HEK293 (cell line): ENCODE measurements at regions not wholly inside any gene's neighbourhood (a gene's known extent, or its start where the extent isn't known, plus 50 kb on each side); places are given as distances from the start of the nearest gene placed in this dataset.

ENCODE experiments used
- CTCF ChIA-PET: fragments of 350-600 bp; formaldehyde crosslinking; extraction: SDS; loops from one replicate; lab custom pipeline; 2021; ENCODE audit warnings: antibody characterized with exemption; lab: Yijun Ruan, JAX
- POLR2A ChIA-PET: fragments of 300-600 bp; formaldehyde crosslinking; extraction: SDS; loops from one replicate; lab custom pipeline; 2020; ENCODE audit warnings: antibody characterized with exemption, inconsistent platforms; lab: Yijun Ruan, JAX
- H3K27ac ChIP-seq: fragments of 200-500 bp; sonication (Bioruptor generic); 2 replicates; pipeline ENCODE4 v1.5.1; 2014; ENCODE audit warnings: low read depth, low read length, control low read depth, inconsistent platforms; ENCODE audit errors: extremely low read depth
- H3K36me3 ChIP-seq, 2 experiments: fragments of 200-500 bp in 1 of 2; sonication (Bioruptor generic) in 1 of 2; 1 replicate in 1 of 2; 2 replicates in 1 of 2; pipeline ENCODE4 v1.5.1; 2014 to 2017; ENCODE audit warnings: inconsistent platforms in 2 of 2, low read length in 2 of 2; ENCODE audit not compliant: control insufficient read depth in 2 of 2, insufficient read depth in 1 of 2
- H3K4me1 ChIP-seq: fragments of 200-500 bp; sonication (Bioruptor generic); 2 replicates; pipeline ENCODE4 v1.5.1; 2014; ENCODE audit warnings: mild to moderate bottlenecking, low read length, inconsistent platforms; ENCODE audit not compliant: control insufficient read depth, insufficient read depth
- H3K4me3 ChIP-seq: 2 replicates; pipeline ENCODE4 v1.5.1; 2011; ENCODE audit warnings: low read depth, mild to moderate bottlenecking, control low read depth, low read length, moderate library complexity
- H3K9me3 ChIP-seq: fragments of 200-500 bp; sonication (Bioruptor generic); 2 replicates; pipeline ENCODE4 v1.5.1; 2014; ENCODE audit warnings: low read depth, low read length, inconsistent platforms; ENCODE audit not compliant: control insufficient read depth, insufficient read depth
- HOXD13 ChIP-seq: sonication (generic); formaldehyde crosslinking; IDR thresholded peaks from 2 replicates; pipeline ENCODE4 v1.8.0; 2022; ENCODE audit warnings: missing genetic modification reagents, borderline replicate concordance
- KLF10 ChIP-seq: fragments of 450-650 bp; IDR thresholded peaks from 2 replicates; pipeline ENCODE4 v1.5.1; 2018; ENCODE audit warnings: missing biosample characterization, mild to moderate bottlenecking, missing genetic modification characterization
- MZF1 ChIP-seq: fragments of 450-650 bp; formaldehyde crosslinking; IDR thresholded peaks from 2 replicates; pipeline ENCODE4 v1.5.1; 2017; ENCODE audit warnings: missing biosample characterization, missing genetic modification characterization, borderline replicate concordance
- ZBTB1 ChIP-seq: fragments of 450-650 bp; formaldehyde crosslinking; IDR thresholded peaks from 2 replicates; pipeline ENCODE4 v1.5.1; 2016; ENCODE audit warnings: missing biosample characterization, missing genetic modification characterization
- ZBTB10 ChIP-seq: fragments of 450-650 bp; formaldehyde crosslinking; IDR thresholded peaks from 2 replicates; pipeline ENCODE4 v1.5.1; 2016; ENCODE audit warnings: missing biosample characterization, missing genetic modification characterization
- ZNF174 ChIP-seq: fragments of 450-650 bp; formaldehyde crosslinking; IDR thresholded peaks from 2 replicates; pipeline ENCODE4 v1.5.0; 2017; ENCODE audit warnings: missing biosample characterization, mild to moderate bottlenecking, missing genetic modification characterization
- ZNF223 ChIP-seq: fragments of 450-650 bp; formaldehyde crosslinking; IDR thresholded peaks from 2 replicates; pipeline ENCODE4 v1.5.1; 2016; ENCODE audit warnings: missing biosample characterization, missing genetic modification characterization
- ZNF248 ChIP-seq: fragments of 450-650 bp; formaldehyde crosslinking; IDR thresholded peaks from 2 replicates; pipeline ENCODE4 v1.5.1; 2017; ENCODE audit warnings: missing biosample characterization, missing genetic modification characterization
- ZNF311 ChIP-seq: fragments of 450-650 bp; formaldehyde crosslinking; IDR thresholded peaks from 2 replicates; pipeline ENCODE4 v1.5.1; 2017; ENCODE audit warnings: missing biosample characterization, missing genetic modification characterization, borderline replicate concordance
- ZNF37A ChIP-seq: fragments of 450-650 bp; IDR thresholded peaks from 2 replicates; pipeline ENCODE4 v1.5.1; 2018; ENCODE audit warnings: missing biosample characterization, missing genetic modification characterization
- ZNF513 ChIP-seq: fragments of 450-650 bp; IDR thresholded peaks from 2 replicates; pipeline ENCODE4 v1.5.1; 2018; ENCODE audit warnings: missing biosample characterization, missing genetic modification characterization
- ZNF571 ChIP-seq: fragments of 450-650 bp; formaldehyde crosslinking; IDR thresholded peaks from 2 replicates; pipeline ENCODE4 v1.5.0; 2017; ENCODE audit warnings: missing biosample characterization, missing genetic modification characterization
- ZNF621 ChIP-seq: fragments of 450-650 bp; formaldehyde crosslinking; IDR thresholded peaks from 2 replicates; pipeline ENCODE4 v1.5.1; 2017; ENCODE audit warnings: missing biosample characterization, missing genetic modification characterization
- ZNF624 ChIP-seq: fragments of 450-650 bp; formaldehyde crosslinking; IDR thresholded peaks from 2 replicates; pipeline ENCODE4 v1.5.1; 2017; ENCODE audit warnings: missing biosample characterization, missing genetic modification characterization
- ZNF785 ChIP-seq: fragments of 450-650 bp; formaldehyde crosslinking; IDR thresholded peaks from 2 replicates; pipeline ENCODE4 v1.5.1; 2016; ENCODE audit warnings: missing biosample characterization, missing genetic modification characterization
- ZSCAN16 ChIP-seq: fragments of 450-650 bp; formaldehyde crosslinking; IDR thresholded peaks from 2 replicates; pipeline ENCODE4 v1.5.1; 2016; ENCODE audit warnings: missing biosample characterization, missing genetic modification characterization
- ZSCAN30 ChIP-seq: fragments of 450-650 bp; IDR thresholded peaks from 2 replicates; pipeline ENCODE4 v1.5.1; 2018; ENCODE audit warnings: missing biosample characterization, mild to moderate bottlenecking, missing genetic modification characterization, moderate library complexity

- CTCF ChIA-PET = no interaction called here
- H3K27ac ChIP-seq = no peak overlapping the region
These were observed 50.8 kb upstream of the CACNA2D3 start for GRCh38 chr3:54071601-54072000.

GRCh38 chr3:54069961-54070360 is 52.4 kb upstream of the CACNA2D3 start:
- TF ChIP-seq ZSCAN30 (tag by site-specific recombination) (no peak), ZNF624 (no peak), ZNF513 (tag by site-specific recombination) (no peak), ZNF223 (tag by site-specific recombination) (no peak), KLF10 (no peak), ZNF571 (tag by site-specific recombination) (no peak)
- Histone ChIP-seq H3K9me3 (no peaks in the 10 kb centered on the region), H3K4me1 (no peaks in the 10 kb centered on the region), H3K4me3 (no peak overlapping the region), H3K27ac (no peak overlapping the region), H3K36me3 (no peaks in the 10 kb centered on the region)
- POLR2A ChIA-PET = no interaction called here
- CTCF ChIA-PET = no interaction called here

More at GRCh38 chr3:54071601-54072000, 50.8 kb upstream of the CACNA2D3 start:
- Histone ChIP-seq H3K36me3 (no peaks in the 10 kb centered on the region), H3K4me3 (no peak overlapping the region), H3K4me1 (no peaks in the 10 kb centered on the region), H3K9me3 (no peaks in the 10 kb centered on the region)
- TF ChIP-seq ZNF37A (tag by site-specific recombination) = no peak
- TF ChIP-seq HOXD13 (CRISPR knock-in tag) = no peak
- POLR2A ChIA-PET = no interaction called here

- TF ChIP-seq ZNF621 (no peak), ZNF311 (no peak), ZNF174 (tag by site-specific recombination) (no peak), ZSCAN16 (tag by site-specific recombination) (no peak), ZNF785 (tag by site-specific recombination) (no peak), ZBTB10 (tag by site-specific recombination) (no peak), MZF1 (no peak), ZNF248 (tag by site-specific recombination) (no peak), ZBTB1 (tag by site-specific recombination) (no peak)
- Histone ChIP-seq H3K4me1 (no peaks in the 10 kb centered on the region), H3K36me3 (no peaks in the 10 kb centered on the region), H3K9me3 (no peaks in the 10 kb centered on the region), H3K27ac (no peak overlapping the region), H3K4me3 (no peak overlapping the region)
- ChIA-PET POLR2A (no interaction called here), CTCF (interaction anchor here (0.6 kb wide), 2 partner anchors 14 to 59 kb away, joined by 3 read pairs; no protein-coding TSS in a partner anchor)
These were observed 55.2 kb upstream of the CACNA2D3 start for GRCh38 chr3:54067055-54067698.
